ENCODE measurements at regions not wholly inside any gene's neighbourhood (a gene's known extent, or its start where the extent isn't known, plus 50 kb on each side); places are given as distances from the start of the nearest gene placed in this dataset.

GRCh38 chr10:63825766-63826165 lies 304.6 kb downstream of the REEP3 start:
- no peak for TF ChIP-seq CTCF (IDR thresholded peaks at IDR 0.05)
- no peak for TF ChIP-seq POLR2A (IDR thresholded peaks at IDR 0.05)

Measured in body of pancreas (tissue), 4 donors.